A549 (cell line): ENCODE measurements at regions not wholly inside any gene's neighbourhood (a gene's known extent, or its start where the extent isn't known, plus 50 kb on each side); places are given as distances from the start of the nearest gene placed in this dataset.

Source experiments
- ATAC-seq, 2 experiments: fragments of 200-7000 bp in 1 of 2; fragments of >200 bp in 1 of 2; cut with Nextera tagmentation in 1 of 2; cut with Tn5 transposase in 1 of 2; 3 replicates each; pipeline versions ENCODE4 v1.8.0 to v1.9.1; 2018 to 2020; ENCODE audit warnings: mild to moderate bottlenecking in 1 of 2, moderate library complexity in 1 of 2
- CTCF ChIA-PET: fragments of 300-600 bp; sonication (Branson Sonifier 250); formaldehyde crosslinking; extraction: SDS; loops from one replicate; lab custom pipeline; 2021; ENCODE audit warnings: antibody characterized with exemption, inconsistent platforms; lab: Yijun Ruan, JAX
- POLR2A ChIA-PET: fragments of 350-600 bp; formaldehyde crosslinking; extraction: SDS; loops from one replicate; lab custom pipeline; 2021; ENCODE audit warnings: antibody characterized with exemption, inconsistent platforms; lab: Yijun Ruan, JAX
- DNase-seq, 2 experiments: peaks; one replicate each; pipeline versions ENCODE4 v3.0.0 to v3.0.0-alpha.2; 2011 to 2016; ENCODE audit warnings: low read depth in 1 of 2, low spot score in 1 of 2
- FAIRE-seq: peaks from 2 replicates; lab custom pipeline; 2011; peaks lifted over from hg19 to GRCh38; lab: Jason Lieb, UNC
- H3K27ac ChIP-seq, 2 experiments: fragments of >200 bp; sonication (Bioruptor Twin); formaldehyde crosslinking; 3 replicates each; pipeline ENCODE4 v1.5.1; 2016 to 2017
- H3K4me1 ChIP-seq: fragments of >200 bp; sonication (Bioruptor Twin); formaldehyde crosslinking; 3 replicates; pipeline ENCODE4 v1.6.1; 2016
- H3K4me2 ChIP-seq: fragments of >200 bp; sonication (Bioruptor Twin); formaldehyde crosslinking; 3 replicates; pipeline ENCODE4 v1.6.1; 2016
- H3K4me3 ChIP-seq: fragments of >200 bp; sonication (Bioruptor Twin); formaldehyde crosslinking; 3 replicates; pipeline ENCODE4 v1.5.1; 2016
- H3K9me3 ChIP-seq: fragments of >200 bp; sonication (Bioruptor Twin); formaldehyde crosslinking; 3 replicates; pipeline ENCODE4 v1.6.1; 2016
- BHLHE40 ChIP-seq: IDR thresholded peaks from 2 replicates; pipeline ENCODE4 v1.6.1; 2012; ENCODE audit warnings: low read depth, low read length, inconsistent platforms
- CBX8 ChIP-seq: fragments of 200-600 bp; sonication (generic); IDR thresholded peaks from 2 replicates; pipeline ENCODE4 v1.6.1; 2016
- CHD2 ChIP-seq: fragments of 150-350 bp; IDR thresholded peaks from 2 replicates; pipeline ENCODE4 v1.6.1; 2014; ENCODE audit warnings: low read length; ENCODE audit not compliant: partially characterized antibody
- CHD4 ChIP-seq: fragments of 200-600 bp; sonication (generic); IDR thresholded peaks from 2 replicates; pipeline ENCODE4 v1.6.1; 2016; ENCODE audit warnings: antibody characterized with exemption, mild to moderate bottlenecking, borderline replicate concordance
- EHF ChIP-seq: fragments of 250-450 bp; sonication (Bioruptor Pico); IDR thresholded peaks from 2 replicates; pipeline ENCODE4 v1.5.0; 2020; ENCODE audit warnings: mild to moderate bottlenecking
- EHMT2 ChIP-seq: fragments of 200-600 bp; sonication (generic); IDR thresholded peaks from 2 replicates; pipeline ENCODE4 v1.6.1; 2016; ENCODE audit warnings: antibody characterized with exemption, low read depth, mild to moderate bottlenecking, moderate library complexity
- FOSL2 ChIP-seq, 2 experiments: fragments of 450-650 bp in 1 of 2; fragments of >200 bp in 1 of 2; sonication (Bioruptor Twin) in 1 of 2; formaldehyde crosslinking; IDR thresholded peaks; 2 replicates each; pipeline versions ENCODE4 v1.5.0 to v1.6.1; 2016 to 2020; ENCODE audit warnings: mild to moderate bottlenecking in 1 of 2, moderate library complexity in 1 of 2
- FOXS1 ChIP-seq: fragments of 250-450 bp; sonication (Bioruptor Pico); IDR thresholded peaks from 2 replicates; pipeline ENCODE4 v1.5.0; 2020; ENCODE audit warnings: mild to moderate bottlenecking, moderate library complexity
- GATA3 ChIP-seq: IDR thresholded peaks from 2 replicates; pipeline ENCODE4 v1.6.1; 2012; ENCODE audit warnings: borderline replicate concordance
- HEYL ChIP-seq: fragments of 250-450 bp; sonication (Bioruptor Pico); IDR thresholded peaks from 2 replicates; pipeline ENCODE4 v1.8.0; 2021; ENCODE audit warnings: mild to moderate bottlenecking, moderate library complexity
- HOXA7 ChIP-seq: fragments of 250-450 bp; sonication (Bioruptor Pico); IDR thresholded peaks from 2 replicates; pipeline ENCODE4 v1.5.0; 2020; ENCODE audit warnings: mild to moderate bottlenecking, moderate library complexity
- JUN ChIP-seq, 2 experiments: fragments of >200 bp; sonication (Bioruptor Twin); formaldehyde crosslinking; IDR thresholded peaks; 2 replicates in 1 of 2; 3 replicates in 1 of 2; pipeline ENCODE4 v1.6.1; 2016 to 2017
- JUNB ChIP-seq: fragments of >200 bp; sonication (Bioruptor Twin); formaldehyde crosslinking; IDR thresholded peaks from 2 replicates; pipeline ENCODE4 v1.6.1; 2016
- KDM1A ChIP-seq: fragments of 200-600 bp; sonication (generic); IDR thresholded peaks from 2 replicates; pipeline ENCODE4 v1.6.1; 2016; ENCODE audit warnings: low read depth, mild to moderate bottlenecking
- MAFK ChIP-seq: fragments of 450-650 bp; IDR thresholded peaks from 2 replicates; pipeline ENCODE4 v1.6.1; 2014; ENCODE audit not compliant: partially characterized antibody
- MAZ ChIP-seq: fragments of 150-350 bp; IDR thresholded peaks from 2 replicates; pipeline ENCODE4 v1.6.1; 2014; ENCODE audit warnings: antibody characterized with exemption, low read depth, low read length, borderline replicate concordance
- NPAS2 ChIP-seq: fragments of 250-450 bp; sonication (Bioruptor Pico); IDR thresholded peaks from 2 replicates; pipeline ENCODE4 v1.8.0; 2022; ENCODE audit warnings: mild to moderate bottlenecking, moderate library complexity, borderline replicate concordance
- NR3C1 ChIP-seq: fragments of >200 bp; sonication (Bioruptor Twin); formaldehyde crosslinking; IDR thresholded peaks from 3 replicates; pipeline ENCODE4 v1.6.1; 2017
- POLR2A ChIP-seq: IDR thresholded peaks from 2 replicates; pipeline ENCODE4 v1.6.1; 2012; ENCODE audit warnings: mild to moderate bottlenecking, low read length
- POLR2AphosphoS2 ChIP-seq: conservative IDR thresholded peaks from 2 replicates; pipeline ENCODE4 v1.6.1; 2012; ENCODE audit warnings: low read length, improper control_type of control experiment, inconsistent platforms
- RAD21 ChIP-seq, 2 experiments: fragments of >200 bp in 1 of 2; sonication (Bioruptor Twin) in 1 of 2; formaldehyde crosslinking in 1 of 2; IDR thresholded peaks in 1 of 2; conservative IDR thresholded peaks in 1 of 2; 2 replicates in 1 of 2; 3 replicates in 1 of 2; pipeline ENCODE4 v1.6.1; 2012 to 2018; ENCODE audit warnings: inconsistent platforms in 1 of 2
- RCOR1 ChIP-seq: fragments of 150-350 bp; IDR thresholded peaks from 2 replicates; pipeline ENCODE4 v1.6.1; 2014; ENCODE audit warnings: antibody characterized with exemption, low read length, low read depth
- RFX5 ChIP-seq: fragments of 450-650 bp; IDR thresholded peaks from 2 replicates; pipeline ENCODE4 v1.7.1; 2014; ENCODE audit warnings: antibody characterized with exemption, mild to moderate bottlenecking, moderate library complexity
- RNF2 ChIP-seq: fragments of 200-600 bp; sonication (generic); IDR thresholded peaks from 2 replicates; pipeline ENCODE4 v1.6.1; 2016; ENCODE audit warnings: low read depth, mild to moderate bottlenecking, antibody characterized with exemption, moderate library complexity, borderline replicate concordance
- TFCP2L1 ChIP-seq: fragments of 250-450 bp; sonication (Bioruptor Pico); IDR thresholded peaks from 2 replicates; pipeline ENCODE4 v1.5.0; 2021; ENCODE audit warnings: mild to moderate bottlenecking
- ZC3H11A ChIP-seq: fragments of 450-650 bp; IDR thresholded peaks from 2 replicates; pipeline ENCODE4 v1.6.1; 2014; ENCODE audit warnings: antibody characterized with exemption, mild to moderate bottlenecking
- ZFP36 ChIP-seq: fragments of 450-650 bp; IDR thresholded peaks from 2 replicates; pipeline ENCODE4 v1.6.1; 2014; ENCODE audit warnings: borderline replicate concordance; ENCODE audit not compliant: partially characterized antibody
- ZSCAN20 ChIP-seq: fragments of 250-450 bp; sonication (Bioruptor Pico); IDR thresholded peaks from 2 replicates; pipeline ENCODE4 v1.8.0; 2022; ENCODE audit warnings: mild to moderate bottlenecking, moderate library complexity
- WGBS: methylation state at CpG from one replicate; pipeline ENCODE4 v1.1.6; 2017; ENCODE audit errors: missing lambda C conversion rate; 5-methylcytosine and 5-hydroxymethylcytosine counted together
- TF ChIP-seq, protein P1 (sequence below): fragments of >200 bp; sonication (Bioruptor Twin); formaldehyde crosslinking; IDR thresholded peaks from 2 replicates; pipeline ENCODE4 v1.6.1; 2016
- TF ChIP-seq, protein P2 (sequence below): fragments of 250-450 bp; sonication (Bioruptor Pico); IDR thresholded peaks from 2 replicates; pipeline ENCODE4 v1.5.0; 2021; ENCODE audit warnings: mild to moderate bottlenecking, moderate library complexity, borderline replicate concordance
- TF ChIP-seq, protein P3 (sequence below): fragments of 450-650 bp; IDR thresholded peaks from 2 replicates; pipeline ENCODE4 v1.6.1; 2014; ENCODE audit warnings: antibody characterized with exemption
- TF ChIP-seq, protein P4 (sequence below): fragments of 150-350 bp; IDR thresholded peaks from 2 replicates; pipeline ENCODE4 v1.6.1; 2014; ENCODE audit warnings: low read depth, mild to moderate bottlenecking, low read length

- ChIA-PET POLR2A (no interaction called here), CTCF (interaction anchor here (1.9 to 2.0 kb wide), 2 partner anchors 51 to 388 kb away, joined by 9 to 41 read pairs; no protein-coding TSS in a partner anchor)
- FAIRE-seq: no peak
- Histone ChIP-seq H3K9me3 (no peaks in the 10 kb centered on the region), H3K4me2 (peak overlapping the region; percentile 68), H3K27ac (peak overlapping the region; percentile 66 to 89), H3K4me1 (peaks cover 21% of the 10 kb centered on the region), H3K4me3 (no peak overlapping the region)
- no peak for ATAC-seq
- TF ChIP-seq MAZ: no peak
- no peak for TF ChIP-seq JUNB
- TF ChIP-seq RNF2: no peak
- no peak for TF ChIP-seq RCOR1
- TF ChIP-seq RFX5: no peak
- TF ChIP-seq, protein P1, sequence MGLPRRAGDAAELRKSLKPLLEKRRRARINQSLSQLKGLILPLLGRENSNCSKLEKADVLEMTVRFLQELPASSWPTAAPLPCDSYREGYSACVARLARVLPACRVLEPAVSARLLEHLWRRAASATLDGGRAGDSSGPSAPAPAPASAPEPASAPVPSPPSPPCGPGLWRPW: no peak
- no peak for TF ChIP-seq JUN (IDR thresholded peaks at IDR 0.05)
- TF ChIP-seq, protein P2, sequence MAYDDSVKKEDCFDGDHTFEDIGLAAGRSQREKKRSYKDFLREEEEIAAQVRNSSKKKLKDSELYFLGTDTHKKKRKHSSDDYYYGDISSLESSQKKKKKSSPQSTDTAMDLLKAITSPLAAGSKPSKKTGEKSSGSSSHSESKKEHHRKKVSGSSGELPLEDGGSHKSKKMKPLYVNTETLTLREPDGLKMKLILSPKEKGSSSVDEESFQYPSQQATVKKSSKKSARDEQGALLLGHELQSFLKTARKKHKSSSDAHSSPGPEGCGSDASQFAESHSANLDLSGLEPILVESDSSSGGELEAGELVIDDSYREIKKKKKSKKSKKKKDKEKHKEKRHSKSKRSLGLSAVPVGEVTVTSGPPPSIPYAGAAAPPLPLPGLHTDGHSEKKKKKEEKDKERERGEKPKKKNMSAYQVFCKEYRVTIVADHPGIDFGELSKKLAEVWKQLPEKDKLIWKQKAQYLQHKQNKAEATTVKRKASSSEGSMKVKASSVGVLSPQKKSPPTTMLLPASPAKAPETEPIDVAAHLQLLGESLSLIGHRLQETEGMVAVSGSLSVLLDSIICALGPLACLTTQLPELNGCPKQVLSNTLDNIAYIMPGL: no peak
- TF ChIP-seq EHMT2: no peak
- TF ChIP-seq POLR2AphosphoS2: no peak
- TF ChIP-seq BHLHE40: no peak
- TF ChIP-seq HOXA7 (CRISPR knock-in tag): no peak
- TF ChIP-seq FOSL2 (IDR thresholded peaks at IDR 0.05): no peak
- no peak for TF ChIP-seq FOSL2 (CRISPR knock-in tag; IDR thresholded peaks at IDR 0.05)
- no peak for TF ChIP-seq MAFK
- no peak for TF ChIP-seq POLR2A
- TF ChIP-seq KDM1A: no peak
- no peak for TF ChIP-seq NR3C1
- TF ChIP-seq, all 56 proteins: peak for 0
- no peak for DNase-seq
- WGBS: 81% methylated on average over 10 of the region's 10 CpGs
Observed at GRCh38 chr9:91038483-91039124, 237.0 kb downstream of the SYK start.

GRCh38 chr9:91039125-91039834, 237.7 kb downstream of the SYK start:
- H3K27ac ChIP-seq: peak overlapping the region in 1 of 2 experiments; percentile 89; a peak in 3 of 6 replicates
- ChIA-PET CTCF (interaction anchor here (0.7 to 0.9 kb wide), 2 partner anchors 24 to 394 kb away, joined by 3 to 4 read pairs; no protein-coding TSS in a partner anchor), POLR2A (no interaction called here)
- H3K4me2 ChIP-seq: no peak overlapping the region
- ATAC-seq (no peak), DNase-seq (no peak), FAIRE-seq (no peak)
- H3K4me3 ChIP-seq: no peak overlapping the region
- TF ChIP-seq RAD21 (conservative IDR thresholded peaks at IDR 0.05 in 1 of 2, IDR thresholded peaks at IDR 0.05 in 1 of 2): 0 out of 5 replicates have a peak, but pooled peaks of 1 of the 2 experiments have one; percentile 9
- TF ChIP-seq HEYL: no peak
- H3K9me3 ChIP-seq: no peaks in the 10 kb centered on the region
- H3K4me1 ChIP-seq: peaks cover 21% of the 10 kb centered on the region
- WGBS: 89% methylated on average over 8 of the region's 8 CpGs

DNA sequence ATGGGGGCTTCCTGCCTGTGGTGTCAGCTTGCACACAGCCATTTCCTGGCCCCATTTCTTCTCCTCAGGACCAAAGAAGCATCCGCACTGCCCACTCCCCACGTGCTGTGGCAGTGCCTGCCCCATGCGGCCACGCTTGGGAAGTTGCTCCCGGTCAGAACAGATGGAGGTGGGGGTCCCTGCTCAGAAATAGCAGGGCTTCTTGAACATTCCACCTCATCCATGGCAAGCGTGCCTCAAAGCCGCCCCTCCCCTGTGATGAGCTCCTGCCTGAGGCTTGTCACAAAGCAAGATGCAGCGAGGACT, 238.2 kb downstream of the SYK start:
- DNase-seq (no peak), ATAC-seq (no peak), FAIRE-seq (no peak)
- ChIA-PET CTCF (interaction anchor here (0.7 to 1.0 kb wide), 4 partner anchors 23 to 393 kb away, joined by 3 to 4 read pairs (median 3); no protein-coding TSS in a partner anchor), POLR2A (no interaction called here)
- Histone ChIP-seq H3K4me2 (no peak overlapping the region), H3K4me1 (peaks cover 21% of the 10 kb centered on the region), H3K27ac (peak overlapping the region in 1 of 2 experiments; percentile 89; a peak in 3 of 6 replicates), H3K4me3 (no peak overlapping the region), H3K9me3 (no peaks in the 10 kb centered on the region)
- 93% methylated on average over 8 of the region's 8 CpGs for WGBS
- TF ChIP-seq GATA3 (no peak), ZSCAN20 (CRISPR knock-in tag) (no peak), NPAS2 (CRISPR knock-in tag) (no peak), MAZ (no peak), ZFP36 (no peak), CBX8 (no peak), CHD2 (no peak), BHLHE40 (no peak), CHD4 (no peak), HEYL (no peak), TFCP2L1 (CRISPR knock-in tag) (no peak), ZC3H11A (no peak), FOXS1 (CRISPR knock-in tag) (no peak), EHF (no peak)
- TF ChIP-seq, protein P3, sequence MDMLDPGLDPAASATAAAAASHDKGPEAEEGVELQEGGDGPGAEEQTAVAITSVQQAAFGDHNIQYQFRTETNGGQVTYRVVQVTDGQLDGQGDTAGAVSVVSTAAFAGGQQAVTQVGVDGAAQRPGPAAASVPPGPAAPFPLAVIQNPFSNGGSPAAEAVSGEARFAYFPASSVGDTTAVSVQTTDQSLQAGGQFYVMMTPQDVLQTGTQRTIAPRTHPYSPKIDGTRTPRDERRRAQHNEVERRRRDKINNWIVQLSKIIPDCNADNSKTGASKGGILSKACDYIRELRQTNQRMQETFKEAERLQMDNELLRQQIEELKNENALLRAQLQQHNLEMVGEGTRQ: no peak
- TF ChIP-seq, protein P4, sequence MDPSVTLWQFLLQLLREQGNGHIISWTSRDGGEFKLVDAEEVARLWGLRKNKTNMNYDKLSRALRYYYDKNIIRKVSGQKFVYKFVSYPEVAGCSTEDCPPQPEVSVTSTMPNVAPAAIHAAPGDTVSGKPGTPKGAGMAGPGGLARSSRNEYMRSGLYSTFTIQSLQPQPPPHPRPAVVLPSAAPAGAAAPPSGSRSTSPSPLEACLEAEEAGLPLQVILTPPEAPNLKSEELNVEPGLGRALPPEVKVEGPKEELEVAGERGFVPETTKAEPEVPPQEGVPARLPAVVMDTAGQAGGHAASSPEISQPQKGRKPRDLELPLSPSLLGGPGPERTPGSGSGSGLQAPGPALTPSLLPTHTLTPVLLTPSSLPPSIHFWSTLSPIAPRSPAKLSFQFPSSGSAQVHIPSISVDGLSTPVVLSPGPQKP: no peak
